A673 (cell line): ENCODE measurements at regions not wholly inside any gene's neighbourhood (a gene's known extent, or its start where the extent isn't known, plus 50 kb on each side); places are given as distances from the start of the nearest gene placed in this dataset.

Experiments used
- CTCF ChIP-seq: fragments of 300-800, 200-600 bp; sonication (generic); conservative IDR thresholded peaks from 2 replicates; pipeline ENCODE4 v1.5.1; 2017; ENCODE audit warnings: low read depth, mild to moderate bottlenecking, antibody characterized with exemption, low read length, moderate library complexity, mixed read lengths
- EZH2 ChIP-seq: fragments of 200-600 bp; sonication (generic); IDR thresholded peaks from 2 replicates; pipeline ENCODE4 v1.6.1; 2017; ENCODE audit warnings: borderline replicate concordance, low read depth, mild to moderate bottlenecking, mixed read lengths, antibody characterized with exemption, low read length; ENCODE audit not compliant: poor library complexity, severe bottlenecking

GRCh38 chr3:197367081-197367780, 68.8 kb upstream of the DLG1 start:
- TF ChIP-seq CTCF (no peak), EZH2 (no peak)
